Gastrocnemius medialis (tissue), 4 donors: ENCODE measurements at regions not wholly inside any gene's neighbourhood (a gene's known extent, or its start where the extent isn't known, plus 50 kb on each side); places are given as distances from the start of the nearest gene placed in this dataset.

ENCODE experiments used
- POLR2A ChIP-seq, 2 donors: fragments of 450-650 bp; IDR thresholded peaks; one replicate each; pipeline ENCODE4 v1.6.1; 2017; ENCODE audit warnings: antibody characterized with exemption in 2 of 2, mild to moderate bottlenecking in 2 of 2, moderate library complexity in 2 of 2
- TF ChIP-seq, protein P1 (sequence below), 5 experiments: fragments of 450-650 bp in 3 of 5; fragments of 200-600 bp in 2 of 5; sonication (generic) in 2 of 5; IDR thresholded peaks in 4 of 5; conservative IDR thresholded peaks in 1 of 5; 1 replicate in 4 of 5; 2 replicates in 1 of 5; pipeline ENCODE4 v1.5.1; 2016 to 2019; ENCODE audit warnings: antibody characterized with exemption in 5 of 5, mild to moderate bottlenecking in 3 of 5, moderate library complexity in 3 of 5

DNA sequence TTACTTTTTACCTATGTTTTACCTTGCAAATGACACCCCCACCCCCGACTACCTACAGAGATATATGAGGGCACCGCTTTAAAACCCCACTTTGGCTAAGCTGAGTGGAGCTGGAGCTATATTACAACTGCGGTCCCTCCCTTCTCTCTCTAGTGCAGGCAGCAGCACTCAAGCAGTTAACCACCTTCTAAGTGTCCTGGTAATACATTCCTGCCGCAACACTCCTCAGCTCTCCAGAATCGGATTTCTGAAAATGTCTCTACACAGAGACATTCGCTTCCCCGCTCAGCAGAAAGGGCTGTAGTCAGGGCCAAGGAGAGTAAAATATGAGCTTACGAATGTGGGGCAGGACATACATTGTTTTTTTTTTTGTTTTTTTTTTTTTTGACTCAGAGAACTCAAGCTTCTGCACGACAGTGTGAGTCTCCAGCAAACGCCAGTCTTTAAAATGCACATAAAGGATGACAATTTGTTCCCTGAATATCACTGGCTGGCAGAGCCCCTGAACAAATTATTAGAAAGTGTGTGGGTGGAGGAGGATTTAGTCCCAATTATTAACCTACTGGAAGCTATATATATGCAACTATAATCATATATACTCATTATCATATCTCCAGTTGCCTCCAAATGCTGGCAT is 287.0 kb upstream of the TET2 start:
- TF ChIP-seq, protein P1, sequence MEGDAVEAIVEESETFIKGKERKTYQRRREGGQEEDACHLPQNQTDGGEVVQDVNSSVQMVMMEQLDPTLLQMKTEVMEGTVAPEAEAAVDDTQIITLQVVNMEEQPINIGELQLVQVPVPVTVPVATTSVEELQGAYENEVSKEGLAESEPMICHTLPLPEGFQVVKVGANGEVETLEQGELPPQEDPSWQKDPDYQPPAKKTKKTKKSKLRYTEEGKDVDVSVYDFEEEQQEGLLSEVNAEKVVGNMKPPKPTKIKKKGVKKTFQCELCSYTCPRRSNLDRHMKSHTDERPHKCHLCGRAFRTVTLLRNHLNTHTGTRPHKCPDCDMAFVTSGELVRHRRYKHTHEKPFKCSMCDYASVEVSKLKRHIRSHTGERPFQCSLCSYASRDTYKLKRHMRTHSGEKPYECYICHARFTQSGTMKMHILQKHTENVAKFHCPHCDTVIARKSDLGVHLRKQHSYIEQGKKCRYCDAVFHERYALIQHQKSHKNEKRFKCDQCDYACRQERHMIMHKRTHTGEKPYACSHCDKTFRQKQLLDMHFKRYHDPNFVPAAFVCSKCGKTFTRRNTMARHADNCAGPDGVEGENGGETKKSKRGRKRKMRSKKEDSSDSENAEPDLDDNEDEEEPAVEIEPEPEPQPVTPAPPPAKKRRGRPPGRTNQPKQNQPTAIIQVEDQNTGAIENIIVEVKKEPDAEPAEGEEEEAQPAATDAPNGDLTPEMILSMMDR (IDR thresholded peaks at IDR 0.05 in 4 of 5, conservative IDR thresholded peaks at IDR 0.05 in 1 of 5): no peak
- no peak for TF ChIP-seq POLR2A (IDR thresholded peaks at IDR 0.05)
